ENCODE measurements at regions not wholly inside any gene's neighbourhood (a gene's known extent, or its start where the extent isn't known, plus 50 kb on each side); places are given as distances from the start of the nearest gene placed in this dataset.

DNA sequence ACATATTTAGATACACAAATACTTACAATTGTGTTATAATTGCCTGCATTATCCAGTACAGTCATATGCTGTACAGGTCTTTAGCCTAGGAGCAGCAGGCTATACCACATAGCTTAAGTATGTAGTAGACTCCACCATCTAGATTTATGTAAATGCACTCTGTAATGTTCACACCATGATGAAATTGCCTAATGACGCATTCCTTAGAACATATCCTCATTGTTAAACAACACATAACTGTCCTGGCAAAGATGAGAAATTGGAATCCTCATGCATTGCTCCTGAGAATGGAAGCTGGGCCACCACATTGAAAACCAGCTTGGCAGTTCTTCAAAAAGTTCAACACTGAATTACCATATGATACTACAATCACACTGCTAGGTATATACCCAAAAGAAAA, 1002.8 kb upstream of the CELF2 start (continued):
- TF ChIP-seq SP1 (IDR thresholded peaks at IDR 0.05; ENCODE audit: low read depth, low read length) (no peak), SMAD5 (IDR thresholded peaks at IDR 0.05; ENCODE audit: low read depth) (no peak)

DNA sequence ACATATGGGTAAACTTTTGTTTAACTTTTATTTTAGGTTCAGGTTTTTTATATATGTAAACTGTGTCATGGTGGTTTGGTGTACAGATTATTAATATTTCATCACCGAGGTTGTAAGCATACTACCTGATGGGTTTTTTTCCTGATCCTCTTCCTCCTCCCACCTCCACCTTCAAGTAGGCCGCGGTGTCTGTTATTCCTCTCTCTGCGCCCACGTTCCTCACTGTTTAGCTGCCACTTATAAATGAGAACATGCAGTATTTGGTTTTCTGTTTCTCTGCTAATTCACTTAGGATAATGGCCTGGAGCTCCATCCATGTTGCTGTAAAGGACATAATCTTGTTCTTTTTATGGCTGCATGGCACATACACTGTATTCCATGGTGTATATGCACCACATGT, 1000.0 kb upstream of the CELF2 start:
- Histone ChIP-seq H3K27me3 (replicated peaks in 1 of 2; ENCODE audit: control insufficient read depth in 2 of 2, insufficient read depth in 2 of 2, low read length in 1 of 2) (no peaks in the 10 kb centered on the region), H3K4me3 (no peak overlapping the region), H3K4me1 (ENCODE audit: control insufficient read depth, insufficient read depth, low read length) (no peaks in the 10 kb centered on the region), H3K27ac (ENCODE audit: control insufficient read depth, insufficient read depth) (no peak overlapping the region), H3K9me3 (replicated peaks; ENCODE audit: control insufficient read depth, insufficient read depth, low read length) (no peaks in the 10 kb centered on the region), H2AFZ (ENCODE audit: control insufficient read depth, low read depth, low read length) (no peak overlapping the region), H3K9ac (ENCODE audit: control insufficient read depth, insufficient read depth, low read length) (no peak overlapping the region), H3K79me2 (ENCODE audit: control insufficient read depth, insufficient read depth, low read length) (no peaks in the 10 kb centered on the region), H4K20me1 (ENCODE audit: control insufficient read depth, insufficient read depth) (no peaks in the 10 kb centered on the region), H3K4me2 (ENCODE audit: control insufficient read depth, insufficient read depth) (no peak overlapping the region), H3K36me3 (ENCODE audit: control insufficient read depth in 2 of 2, insufficient read depth in 2 of 2, low read length in 1 of 2) (no peaks in the 10 kb centered on the region)
- ChIA-PET RAD21 (ENCODE audit: unreplicated experiment) (no interaction called here), POLR2A (no interaction called here), SMC1A (ENCODE audit: uncharacterized antibody, unreplicated experiment) (no interaction called here), CTCF (no interaction called here)
- WGBS (ENCODE audit: insufficient coverage, insufficient replicate concordance, low lambda C conversion rate, missing lambda C conversion rate), result 32% methylated on average over 5 of the region's 5 CpGs
- intact Hi-C loops (cut with micrococcal nuclease; ENCODE audit: unreplicated experiment) (no loop called here), in situ Hi-C loops (cut with MboI) (no loop called here)
- DNase-seq (ENCODE audit: low read depth, low spot score), result no peak
- no TSS peak for BruUV-seq (replicated peaks)
- ATAC-seq, result no peak
- TF ChIP-seq ZNF24 (IDR thresholded peaks at IDR 0.05) (no peak), ZBED1 (IDR thresholded peaks at IDR 0.05; ENCODE audit: borderline replicate concordance) (no peak), ZNF622 (IDR thresholded peaks at IDR 0.05) (no peak), RCOR1 (conservative IDR thresholded peaks at IDR 0.05; ENCODE audit: low read depth, low read length) (no peak), CEBPB (IDR thresholded peaks at IDR 0.05; ENCODE audit: borderline replicate concordance in 1 of 2, low read depth in 2 of 2, low read length in 2 of 2) (no peak), NR2C2 (IDR thresholded peaks at IDR 0.05; ENCODE audit: borderline replicate concordance, control insufficient read depth, insufficient read length, low read depth) (no peak), GATAD2B (conservative IDR thresholded peaks at IDR 0.05; ENCODE audit: low read depth) (no peak), ZSCAN29 (IDR thresholded peaks at IDR 0.05) (no peak), PAX5 (IDR thresholded peaks at IDR 0.05; ENCODE audit: borderline replicate concordance, low read depth, low read length) (no peak)
- FAIRE-seq, result no peak
